HCT116 (cell line): ENCODE measurements at regions not wholly inside any gene's neighbourhood (a gene's known extent, or its start where the extent isn't known, plus 50 kb on each side); places are given as distances from the start of the nearest gene placed in this dataset.

Source experiments
- ATAC-seq: fragments of 200-7000 bp; cut with Tn5 transposase; 2 replicates; pipeline ENCODE4 v1.9.1; 2020; ENCODE audit warnings: mild to moderate bottlenecking, moderate library complexity
- BruUV-seq: library from RNA; stranded (reverse); fragments of 400-500 nt; replicated peaks from 2 replicates; lab custom pipeline; 2021; lab: Mats Ljungman, UMichigan
- CTCF ChIA-PET: fragments of 300-600 bp; sonication (Branson Sonifier 250); formaldehyde crosslinking; loops from one replicate; lab custom pipeline; 2021; ENCODE audit warnings: antibody characterized with exemption; lab: Charles Lee
- POLR2A ChIA-PET: fragments of 300-600, 350-600 bp; sonication (Branson Sonifier 250); formaldehyde crosslinking; loops from one replicate; lab custom pipeline; 2021; ENCODE audit warnings: antibody characterized with exemption; lab: Charles Lee
- RAD21 ChIA-PET, 2 experiments: fragments of 300-600 bp; sonication (Branson Sonifier 250); formaldehyde crosslinking; loops; one replicate each; lab custom pipeline; 2023; ENCODE audit warnings: low total read pairs in 2 of 2; ENCODE audit not compliant: uncharacterized antibody in 2 of 2, unreplicated experiment in 2 of 2, low non-redundant PET in 1 of 2; lab: Charles Lee
- DNase-seq: peaks from one replicate; pipeline ENCODE4 v3.0.0-alpha.2; 2010; ENCODE audit warnings: low read depth, low spot score
- H2AFZ ChIP-seq: fragments of 200-600 bp; shearing (Covaris generic), sonication (generic); 2 replicates; pipeline ENCODE4 v1.6.1; 2017; ENCODE audit warnings: low read depth, mixed run types, mixed read lengths, antibody characterized with exemption, low read length; ENCODE audit not compliant: poor library complexity, severe bottlenecking
- H3K27ac ChIP-seq: 2 replicates; pipeline ENCODE4 v1.5.1; 2012; ENCODE audit warnings: low read depth, low read length
- H3K27me3 ChIP-seq: fragments of 200-600 bp; sonication (generic); 2 replicates; pipeline ENCODE4 v1.6.1; 2016; ENCODE audit warnings: mixed run types, low read length, mixed read lengths; ENCODE audit not compliant: insufficient read depth
- H3K36me3 ChIP-seq, 2 experiments: fragments of 200-500 bp in 1 of 2; fragments of 200-600 bp in 1 of 2; sonication (Bioruptor generic) in 1 of 2; sonication (generic) in 1 of 2; 2 replicates each; pipeline versions ENCODE4 v1.5.1 to v1.6.1; 2014 to 2016; ENCODE audit warnings: low read length in 2 of 2, inconsistent platforms in 1 of 2, mixed read lengths in 1 of 2, mixed run types in 1 of 2; ENCODE audit not compliant: insufficient read depth in 2 of 2, control insufficient read depth in 1 of 2
- H3K4me1 ChIP-seq, 2 experiments: fragments of 200-600 bp in 1 of 2; sonication (generic) in 1 of 2; 2 replicates each; pipeline versions ENCODE4 v1.5.1 to v1.6.1; 2012 to 2017; ENCODE audit warnings: low read length in 2 of 2, inconsistent platforms in 1 of 2, mild to moderate bottlenecking in 1 of 2, mixed read lengths in 1 of 2, mixed run types in 1 of 2, moderate library complexity in 1 of 2; ENCODE audit not compliant: insufficient read depth in 2 of 2, control insufficient read depth in 1 of 2
- H3K4me2 ChIP-seq: fragments of 200-600 bp; sonication (generic); 2 replicates; pipeline ENCODE4 v1.6.1; 2017; ENCODE audit warnings: mixed run types, low read length, mixed read lengths
- H3K4me3 ChIP-seq, 2 experiments: fragments of 200-600 bp in 1 of 2; sonication (generic) in 1 of 2; replicated peaks in 1 of 2; 2 replicates each; pipeline ENCODE4 v1.5.1; 2011 to 2016; ENCODE audit warnings: low read length in 2 of 2, control low read depth in 1 of 2, low read depth in 1 of 2, mild to moderate bottlenecking in 1 of 2, mixed read lengths in 1 of 2, mixed run types in 1 of 2
- H3K79me2 ChIP-seq: fragments of 200-600 bp; sonication (generic); 2 replicates; pipeline ENCODE4 v1.6.1; 2017; ENCODE audit warnings: mild to moderate bottlenecking, mixed run types, low read length, moderate library complexity, mixed read lengths; ENCODE audit not compliant: insufficient read depth
- H3K9ac ChIP-seq: fragments of 200-600 bp; sonication (generic); 2 replicates; pipeline ENCODE4 v1.6.1; 2016; ENCODE audit warnings: low read length, mixed read lengths
- H3K9me2 ChIP-seq: fragments of 200-600 bp; sonication (generic), shearing (Covaris generic); 2 replicates; pipeline ENCODE4 v1.6.1; 2017; ENCODE audit warnings: mixed run types, mild to moderate bottlenecking, moderate library complexity; ENCODE audit not compliant: insufficient read depth
- H3K9me3 ChIP-seq, 2 experiments: fragments of 200-500 bp in 1 of 2; fragments of 200-600 bp in 1 of 2; sonication (Bioruptor generic) in 1 of 2; sonication (generic) in 1 of 2; 2 replicates each; pipeline ENCODE4 v1.6.1; 2014 to 2017; ENCODE audit warnings: low read length in 2 of 2, mixed read lengths in 2 of 2, inconsistent platforms in 1 of 2, low read depth in 1 of 2, mild to moderate bottlenecking in 1 of 2, mixed run types in 1 of 2, moderate library complexity in 1 of 2; ENCODE audit not compliant: control insufficient read depth in 1 of 2, insufficient read depth in 1 of 2
- H4K20me1 ChIP-seq: fragments of 200-600 bp; sonication (generic), shearing (Covaris generic); 2 replicates; pipeline ENCODE4 v1.6.1; 2017; ENCODE audit warnings: mixed run types, mild to moderate bottlenecking, moderate library complexity; ENCODE audit not compliant: insufficient read depth
- CBX3 ChIP-seq: IDR thresholded peaks from 2 replicates; pipeline ENCODE4 v1.6.1; 2012; ENCODE audit warnings: low read depth
- EZH2phosphoT487 ChIP-seq: fragments of 200-600 bp; IDR thresholded peaks from 2 replicates; pipeline ENCODE4 v1.6.1; 2018; ENCODE audit warnings: antibody characterized with exemption, borderline replicate concordance
- FOSL1 ChIP-seq: IDR thresholded peaks from 2 replicates; pipeline ENCODE4 v1.6.1; 2012; ENCODE audit warnings: low read depth
- JUND ChIP-seq: IDR thresholded peaks from 2 replicates; pipeline ENCODE4 v1.6.1; 2012
- POLR2AphosphoS5 ChIP-seq: IDR thresholded peaks from 2 replicates; pipeline ENCODE4 v1.6.1; 2011; ENCODE audit warnings: mild to moderate bottlenecking, low read depth, low read length, moderate library complexity
- RAD21 ChIP-seq: IDR thresholded peaks from 2 replicates; pipeline ENCODE4 v1.6.1; 2012; ENCODE audit warnings: low read depth, mild to moderate bottlenecking
- SRF ChIP-seq: IDR thresholded peaks from 2 replicates; pipeline ENCODE4 v1.6.1; 2012; ENCODE audit warnings: low read depth
- TCF7L2 ChIP-seq: IDR thresholded peaks from 2 replicates; pipeline ENCODE4 v1.7.0; 2011; ENCODE audit warnings: borderline replicate concordance, inconsistent platforms; ENCODE audit not compliant: insufficient read depth, insufficient read length; ENCODE audit errors: extremely low read depth
- ZFX ChIP-seq: fragments of 450-650 bp; IDR thresholded peaks from 2 replicates; pipeline ENCODE4 v1.6.1; 2017
- ZNF274 ChIP-seq: fragments of 200-500 bp; sonication (Bioruptor generic); IDR thresholded peaks from 2 replicates; pipeline ENCODE4 v1.6.1; 2014; ENCODE audit warnings: mild to moderate bottlenecking, low read depth, low read length, inconsistent platforms
- intact Hi-C: fragments of 100-400 bp; cut with micrococcal nuclease; formaldehyde crosslinking; loops from 2 replicates; pipeline ENCODE4 v1.10.0; 2022
- TF ChIP-seq, protein P1 (sequence below), 3 experiments: fragments of 200-600 bp in 1 of 3; sonication (generic) in 1 of 3; IDR thresholded peaks in 2 of 3; conservative IDR thresholded peaks in 1 of 3; 2 replicates each; pipeline ENCODE4 v1.5.1; 2012 to 2017; ENCODE audit warnings: low read depth in 2 of 3, low read length in 2 of 3, antibody characterized with exemption in 1 of 3, borderline replicate concordance in 1 of 3, control low read depth in 1 of 3, mild to moderate bottlenecking in 1 of 3, mixed read lengths in 1 of 3, mixed run types in 1 of 3, moderate library complexity in 1 of 3; ENCODE audit not compliant: insufficient read depth in 1 of 3
- TF ChIP-seq, protein P2 (sequence below): IDR thresholded peaks from 2 replicates; pipeline ENCODE4 v1.6.1; 2012
- TF ChIP-seq, protein P3 (sequence below): IDR thresholded peaks from 2 replicates; pipeline ENCODE4 v1.6.1; 2011; ENCODE audit warnings: mild to moderate bottlenecking, low read length, moderate library complexity; ENCODE audit not compliant: insufficient replicate concordance; ENCODE audit errors: extremely low read depth
- TF ChIP-seq, protein P4 (sequence below): IDR thresholded peaks from 2 replicates; pipeline ENCODE4 v1.6.1; 2012
- TF ChIP-seq, protein P5 (sequence below): IDR thresholded peaks from 2 replicates; pipeline ENCODE4 v1.6.1; 2012; ENCODE audit warnings: low read depth

DNA sequence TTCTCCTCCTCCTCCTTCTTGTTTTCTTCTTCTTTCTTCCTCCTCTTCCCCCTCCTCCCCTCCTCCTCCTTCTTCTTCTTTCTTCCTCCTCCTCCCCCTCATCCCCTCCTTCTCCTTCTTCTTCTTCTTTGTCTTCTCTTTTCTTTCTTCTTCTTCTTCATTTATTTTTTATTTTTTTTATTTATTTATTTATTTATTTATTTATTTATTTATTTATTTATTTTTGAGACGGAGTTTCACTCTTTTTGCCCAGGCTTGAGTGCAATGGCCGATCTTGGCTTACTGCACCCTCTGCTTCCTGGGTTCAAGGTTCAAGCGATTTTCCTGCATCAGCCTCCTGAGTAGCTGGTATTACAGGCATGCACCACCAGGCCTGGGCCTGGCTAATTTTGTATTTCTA is 1332.5 kb upstream of the CDH9 start (continued):
- TF ChIP-seq, protein P1, sequence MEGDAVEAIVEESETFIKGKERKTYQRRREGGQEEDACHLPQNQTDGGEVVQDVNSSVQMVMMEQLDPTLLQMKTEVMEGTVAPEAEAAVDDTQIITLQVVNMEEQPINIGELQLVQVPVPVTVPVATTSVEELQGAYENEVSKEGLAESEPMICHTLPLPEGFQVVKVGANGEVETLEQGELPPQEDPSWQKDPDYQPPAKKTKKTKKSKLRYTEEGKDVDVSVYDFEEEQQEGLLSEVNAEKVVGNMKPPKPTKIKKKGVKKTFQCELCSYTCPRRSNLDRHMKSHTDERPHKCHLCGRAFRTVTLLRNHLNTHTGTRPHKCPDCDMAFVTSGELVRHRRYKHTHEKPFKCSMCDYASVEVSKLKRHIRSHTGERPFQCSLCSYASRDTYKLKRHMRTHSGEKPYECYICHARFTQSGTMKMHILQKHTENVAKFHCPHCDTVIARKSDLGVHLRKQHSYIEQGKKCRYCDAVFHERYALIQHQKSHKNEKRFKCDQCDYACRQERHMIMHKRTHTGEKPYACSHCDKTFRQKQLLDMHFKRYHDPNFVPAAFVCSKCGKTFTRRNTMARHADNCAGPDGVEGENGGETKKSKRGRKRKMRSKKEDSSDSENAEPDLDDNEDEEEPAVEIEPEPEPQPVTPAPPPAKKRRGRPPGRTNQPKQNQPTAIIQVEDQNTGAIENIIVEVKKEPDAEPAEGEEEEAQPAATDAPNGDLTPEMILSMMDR (IDR thresholded peaks at IDR 0.05 in 2 of 3, conservative IDR thresholded peaks at IDR 0.05 in 1 of 3; ENCODE audit: borderline replicate concordance in 1 of 3, insufficient read depth in 1 of 3, low read depth in 2 of 3, low read length in 2 of 3) = no peak
- TF ChIP-seq JUND (no peak), CBX3 (no peak), RAD21 (no peak), FOSL1 (no peak)
- TF ChIP-seq, protein P2, sequence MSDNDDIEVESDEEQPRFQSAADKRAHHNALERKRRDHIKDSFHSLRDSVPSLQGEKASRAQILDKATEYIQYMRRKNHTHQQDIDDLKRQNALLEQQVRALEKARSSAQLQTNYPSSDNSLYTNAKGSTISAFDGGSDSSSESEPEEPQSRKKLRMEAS = no peak

DNA sequence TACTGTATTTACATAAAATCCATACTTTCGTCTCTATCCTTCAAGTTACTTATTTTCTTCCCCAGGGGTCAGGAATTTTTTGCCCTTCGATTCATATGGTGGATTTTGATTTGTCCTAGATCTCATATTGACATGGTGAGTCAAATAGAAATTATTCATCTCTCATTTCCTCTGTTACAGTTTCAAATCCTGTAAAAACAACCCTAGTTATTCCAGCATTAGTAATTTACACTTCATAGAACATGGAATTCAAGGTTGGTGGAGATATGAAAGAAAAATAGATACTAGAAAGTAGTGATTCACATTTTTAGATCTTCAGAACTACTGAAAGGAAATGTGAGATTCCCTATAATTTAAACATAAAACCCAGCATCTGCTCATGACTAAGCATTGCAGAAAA is 1331.0 kb upstream of the CDH9 start:
- Histone ChIP-seq H3K9me2 (no peaks in the 10 kb centered on the region), H3K4me3 (no peak overlapping the region), H3K27ac (no peak overlapping the region), H2AFZ (no peak overlapping the region), H3K9me3 (peaks cover 7 to 22% of the 10 kb centered on the region in 2 experiments; a peak in 2 of 4 replicates), H3K27me3 (no peaks in the 10 kb centered on the region), H3K79me2 (no peaks in the 10 kb centered on the region), H3K9ac (no peak overlapping the region), H3K4me1 (no peaks in the 10 kb centered on the region), H4K20me1 (no peaks in the 10 kb centered on the region), H3K36me3 (no peaks in the 10 kb centered on the region), H3K4me2 (no peak overlapping the region)
- RAD21 ChIA-PET = no interaction called here
- POLR2A ChIA-PET = no interaction called here
- intact Hi-C loops = no loop called here
- DNase-seq (no peak), ATAC-seq (no peak)
- CTCF ChIA-PET = no interaction called here
- BruUV-seq = no TSS peak
- TF ChIP-seq, protein P3, sequence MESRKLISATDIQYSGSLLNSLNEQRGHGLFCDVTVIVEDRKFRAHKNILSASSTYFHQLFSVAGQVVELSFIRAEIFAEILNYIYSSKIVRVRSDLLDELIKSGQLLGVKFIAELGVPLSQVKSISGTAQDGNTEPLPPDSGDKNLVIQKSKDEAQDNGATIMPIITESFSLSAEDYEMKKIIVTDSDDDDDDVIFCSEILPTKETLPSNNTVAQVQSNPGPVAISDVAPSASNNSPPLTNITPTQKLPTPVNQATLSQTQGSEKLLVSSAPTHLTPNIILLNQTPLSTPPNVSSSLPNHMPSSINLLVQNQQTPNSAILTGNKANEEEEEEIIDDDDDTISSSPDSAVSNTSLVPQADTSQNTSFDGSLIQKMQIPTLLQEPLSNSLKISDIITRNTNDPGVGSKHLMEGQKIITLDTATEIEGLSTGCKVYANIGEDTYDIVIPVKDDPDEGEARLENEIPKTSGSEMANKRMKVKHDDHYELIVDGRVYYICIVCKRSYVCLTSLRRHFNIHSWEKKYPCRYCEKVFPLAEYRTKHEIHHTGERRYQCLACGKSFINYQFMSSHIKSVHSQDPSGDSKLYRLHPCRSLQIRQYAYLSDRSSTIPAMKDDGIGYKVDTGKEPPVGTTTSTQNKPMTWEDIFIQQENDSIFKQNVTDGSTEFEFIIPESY = no peak
- TF ChIP-seq, protein P4, sequence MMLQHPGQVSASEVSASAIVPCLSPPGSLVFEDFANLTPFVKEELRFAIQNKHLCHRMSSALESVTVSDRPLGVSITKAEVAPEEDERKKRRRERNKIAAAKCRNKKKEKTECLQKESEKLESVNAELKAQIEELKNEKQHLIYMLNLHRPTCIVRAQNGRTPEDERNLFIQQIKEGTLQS = no peak
- no peak for TF ChIP-seq ZFX
- TF ChIP-seq SRF = no peak
- TF ChIP-seq TCF7L2 = no peak
- TF ChIP-seq, protein P1 (IDR thresholded peaks at IDR 0.05 in 2 of 3, conservative IDR thresholded peaks at IDR 0.05 in 1 of 3; ENCODE audit: borderline replicate concordance in 1 of 3, insufficient read depth in 1 of 3, low read depth in 2 of 3, low read length in 2 of 3) = no peak
- TF ChIP-seq, protein P5, sequence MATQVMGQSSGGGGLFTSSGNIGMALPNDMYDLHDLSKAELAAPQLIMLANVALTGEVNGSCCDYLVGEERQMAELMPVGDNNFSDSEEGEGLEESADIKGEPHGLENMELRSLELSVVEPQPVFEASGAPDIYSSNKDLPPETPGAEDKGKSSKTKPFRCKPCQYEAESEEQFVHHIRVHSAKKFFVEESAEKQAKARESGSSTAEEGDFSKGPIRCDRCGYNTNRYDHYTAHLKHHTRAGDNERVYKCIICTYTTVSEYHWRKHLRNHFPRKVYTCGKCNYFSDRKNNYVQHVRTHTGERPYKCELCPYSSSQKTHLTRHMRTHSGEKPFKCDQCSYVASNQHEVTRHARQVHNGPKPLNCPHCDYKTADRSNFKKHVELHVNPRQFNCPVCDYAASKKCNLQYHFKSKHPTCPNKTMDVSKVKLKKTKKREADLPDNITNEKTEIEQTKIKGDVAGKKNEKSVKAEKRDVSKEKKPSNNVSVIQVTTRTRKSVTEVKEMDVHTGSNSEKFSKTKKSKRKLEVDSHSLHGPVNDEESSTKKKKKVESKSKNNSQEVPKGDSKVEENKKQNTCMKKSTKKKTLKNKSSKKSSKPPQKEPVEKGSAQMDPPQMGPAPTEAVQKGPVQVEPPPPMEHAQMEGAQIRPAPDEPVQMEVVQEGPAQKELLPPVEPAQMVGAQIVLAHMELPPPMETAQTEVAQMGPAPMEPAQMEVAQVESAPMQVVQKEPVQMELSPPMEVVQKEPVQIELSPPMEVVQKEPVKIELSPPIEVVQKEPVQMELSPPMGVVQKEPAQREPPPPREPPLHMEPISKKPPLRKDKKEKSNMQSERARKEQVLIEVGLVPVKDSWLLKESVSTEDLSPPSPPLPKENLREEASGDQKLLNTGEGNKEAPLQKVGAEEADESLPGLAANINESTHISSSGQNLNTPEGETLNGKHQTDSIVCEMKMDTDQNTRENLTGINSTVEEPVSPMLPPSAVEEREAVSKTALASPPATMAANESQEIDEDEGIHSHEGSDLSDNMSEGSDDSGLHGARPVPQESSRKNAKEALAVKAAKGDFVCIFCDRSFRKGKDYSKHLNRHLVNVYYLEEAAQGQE = no peak
- TF ChIP-seq EZH2phosphoT487 = no peak
- TF ChIP-seq ZNF274 = no peak
- no peak for TF ChIP-seq POLR2AphosphoS5
- no peak for TF ChIP-seq JUND
